ENCODE measurements at regions not wholly inside any gene's neighbourhood (a gene's known extent, or its start where the extent isn't known, plus 50 kb on each side); places are given as distances from the start of the nearest gene placed in this dataset.

GRCh38 chr6:10278746-10279145 is 136.1 kb downstream of the TFAP2A start:
- no peak for DNase-seq (ENCODE audit: low read depth)
- no peak overlapping the region for H3K4me3 ChIP-seq (ENCODE audit: control insufficient read depth, low read depth, low read length)
- no peak for TF ChIP-seq CTCF (conservative IDR thresholded peaks at IDR 0.05; ENCODE audit: control insufficient read depth, insufficient read depth, low read depth, low read length)

GRCh38 chr6:10276660-10277287 is 138.1 kb downstream of the TFAP2A start:
- TF ChIP-seq CTCF (conservative IDR thresholded peaks at IDR 0.05; ENCODE audit: control insufficient read depth, insufficient read depth, low read depth, low read length): no peak
- H3K4me3 ChIP-seq (ENCODE audit: control insufficient read depth, low read depth, low read length): no peak overlapping the region
- DNase-seq (ENCODE audit: low read depth): no peak

- no peak overlapping the region for H3K4me3 ChIP-seq (ENCODE audit: control insufficient read depth, low read depth, low read length)
- no peak for TF ChIP-seq CTCF (conservative IDR thresholded peaks at IDR 0.05; ENCODE audit: control insufficient read depth, insufficient read depth, low read depth, low read length)
- no peak for DNase-seq (ENCODE audit: low read depth)
Measured at GRCh38 chr6:10276106-10276505, 138.8 kb downstream of the TFAP2A start.

- no peak overlapping the region for H3K4me3 ChIP-seq (ENCODE audit: control insufficient read depth, low read depth, low read length)
- no peak for DNase-seq (ENCODE audit: low read depth)
- no peak for TF ChIP-seq CTCF (conservative IDR thresholded peaks at IDR 0.05; ENCODE audit: control insufficient read depth, insufficient read depth, low read depth, low read length)
Measured at GRCh38 chr6:10272591-10272990, 142.3 kb downstream of the TFAP2A start.

GRCh38 chr6:10271982-10272381 is 142.9 kb downstream of the TFAP2A start:
- no peak overlapping the region for H3K4me3 ChIP-seq (ENCODE audit: control insufficient read depth, low read depth, low read length)
- DNase-seq (ENCODE audit: low read depth): no peak
- TF ChIP-seq CTCF (conservative IDR thresholded peaks at IDR 0.05; ENCODE audit: control insufficient read depth, insufficient read depth, low read depth, low read length): no peak

- no peak overlapping the region for H3K4me3 ChIP-seq (ENCODE audit: control insufficient read depth, low read depth, low read length)
- TF ChIP-seq CTCF (conservative IDR thresholded peaks at IDR 0.05; ENCODE audit: control insufficient read depth, insufficient read depth, low read depth, low read length): no peak
- DNase-seq (ENCODE audit: low read depth): no peak
Measured at GRCh38 chr6:10269814-10270472, 144.9 kb downstream of the TFAP2A start.
